ENCODE measurements at regions not wholly inside any gene's neighbourhood (a gene's known extent, or its start where the extent isn't known, plus 50 kb on each side); places are given as distances from the start of the nearest gene placed in this dataset.

- Histone ChIP-seq H3K4me3 (ENCODE audit: control insufficient read depth in 2 of 3, extremely low read depth in 1 of 3, insufficient read depth in 2 of 3, low read depth in 1 of 3, low read length in 3 of 3) (no peak overlapping the region), H3K36me3 (ENCODE audit: control insufficient read depth in 2 of 2, extremely low read depth in 1 of 2, insufficient read depth in 2 of 2, low read length in 2 of 2) (no peaks in the 10 kb centered on the region), H4K20me1 (ENCODE audit: control insufficient read depth, extremely low read depth, insufficient read depth, low read length) (no peaks in the 10 kb centered on the region), H3K4me1 (ENCODE audit: control insufficient read depth, extremely low read depth, insufficient read depth, low read length) (peaks cover 72% of the 10 kb centered on the region), H3K4me2 (ENCODE audit: control insufficient read depth, extremely low read depth, insufficient read depth, low read depth, low read length) (peak overlapping the region; percentile 50), H3K9me1 (ENCODE audit: control insufficient read depth, extremely low read depth, insufficient read depth, low read length) (no peaks in the 10 kb centered on the region), H3K79me2 (ENCODE audit: control insufficient read depth, insufficient read depth, low read length) (no peaks in the 10 kb centered on the region), H3K27me3 (ENCODE audit: control insufficient read depth, extremely low read depth, insufficient read depth, low read length) (no peaks in the 10 kb centered on the region), H3K9ac (ENCODE audit: control insufficient read depth, extremely low read depth, insufficient read depth, low read length) (no peak overlapping the region), H3K9me3 (ENCODE audit: control insufficient read depth, low read depth, low read length) (no peaks in the 10 kb centered on the region), H3K27ac (ENCODE audit: control insufficient read depth, insufficient read depth, low read length) (peak overlapping the region; percentile 8), H2AFZ (ENCODE audit: control insufficient read depth, low read length) (no peak overlapping the region)
- FAIRE-seq = peak; percentile 89
- DNase-seq (ENCODE audit: low read depth, low spot score) = peak; percentile 55
- TF ChIP-seq CTCF (optimal IDR thresholded peaks at IDR 0.05 in 1 of 3, IDR thresholded peaks at IDR 0.05 in 1 of 3, conservative IDR thresholded peaks at IDR 0.05 in 1 of 3; ENCODE audit: extremely low read depth in 1 of 3, insufficient read depth in 2 of 3, low read length in 3 of 3) (no peak), EZH2 (IDR thresholded peaks at IDR 0.05; ENCODE audit: low read length) (no peak)
- dilution Hi-C loops (cut with MboI; ENCODE audit: extremely low pct_ligation_motif_present, low sequenced_read_pairs) = no loop called here
Measured at GRCh38 chr11:121892131-121892681, 223.8 kb downstream of the BLID start.

- Histone ChIP-seq H3K9me3 (ENCODE audit: control insufficient read depth, low read depth, low read length) (no peaks in the 10 kb centered on the region), H3K79me2 (ENCODE audit: control insufficient read depth, insufficient read depth, low read length) (no peaks in the 10 kb centered on the region), H3K4me3 (ENCODE audit: control insufficient read depth in 2 of 3, extremely low read depth in 1 of 3, insufficient read depth in 2 of 3, low read depth in 1 of 3, low read length in 3 of 3) (no peak overlapping the region), H3K36me3 (ENCODE audit: control insufficient read depth in 2 of 2, extremely low read depth in 1 of 2, insufficient read depth in 2 of 2, low read length in 2 of 2) (no peaks in the 10 kb centered on the region), H3K9ac (ENCODE audit: control insufficient read depth, extremely low read depth, insufficient read depth, low read length) (no peak overlapping the region), H3K9me1 (ENCODE audit: control insufficient read depth, extremely low read depth, insufficient read depth, low read length) (no peaks in the 10 kb centered on the region), H3K4me1 (ENCODE audit: control insufficient read depth, extremely low read depth, insufficient read depth, low read length) (peaks cover 65% of the 10 kb centered on the region), H3K4me2 (ENCODE audit: control insufficient read depth, extremely low read depth, insufficient read depth, low read depth, low read length) (no peak overlapping the region), H2AFZ (ENCODE audit: control insufficient read depth, low read length) (no peak overlapping the region), H4K20me1 (ENCODE audit: control insufficient read depth, extremely low read depth, insufficient read depth, low read length) (no peaks in the 10 kb centered on the region), H3K27me3 (ENCODE audit: control insufficient read depth, extremely low read depth, insufficient read depth, low read length) (no peaks in the 10 kb centered on the region), H3K27ac (ENCODE audit: control insufficient read depth, insufficient read depth, low read length) (no peak overlapping the region)
- no peak for DNase-seq (ENCODE audit: low read depth, low spot score)
- TF ChIP-seq EZH2 (IDR thresholded peaks at IDR 0.05; ENCODE audit: low read length) = no peak
- TF ChIP-seq CTCF (optimal IDR thresholded peaks at IDR 0.05 in 1 of 3, IDR thresholded peaks at IDR 0.05 in 1 of 3, conservative IDR thresholded peaks at IDR 0.05 in 1 of 3; ENCODE audit: extremely low read depth in 1 of 3, insufficient read depth in 2 of 3, low read length in 3 of 3) = no peak
- dilution Hi-C loops (cut with MboI; ENCODE audit: extremely low pct_ligation_motif_present, low sequenced_read_pairs) = no loop called here
- FAIRE-seq = no peak
Measured at GRCh38 chr11:121890946-121891515, 225.0 kb downstream of the BLID start.

All from keratinocyte (primary cell).